ENCODE measurements at regions not wholly inside any gene's neighbourhood (a gene's known extent, or its start where the extent isn't known, plus 50 kb on each side); places are given as distances from the start of the nearest gene placed in this dataset.

DNA sequence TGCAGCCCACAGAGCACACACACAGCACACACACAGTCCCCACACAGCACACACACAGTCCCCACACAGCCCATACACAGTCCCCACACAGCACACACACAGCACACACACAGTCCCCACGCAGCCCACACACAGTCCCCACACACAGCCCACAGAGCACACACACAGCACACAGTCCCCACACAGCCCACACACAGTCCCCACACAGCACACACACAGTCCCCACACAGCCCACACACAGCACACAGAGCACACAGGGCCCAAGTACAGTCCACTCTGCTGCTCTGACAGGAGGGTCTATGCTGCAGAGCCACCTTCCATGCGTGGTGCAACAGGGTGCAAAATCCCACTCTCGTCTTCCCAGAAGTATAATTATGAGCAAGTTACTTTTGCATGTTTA is 240.5 kb upstream of the SALL3 start:
- TF ChIP-seq, protein P1, sequence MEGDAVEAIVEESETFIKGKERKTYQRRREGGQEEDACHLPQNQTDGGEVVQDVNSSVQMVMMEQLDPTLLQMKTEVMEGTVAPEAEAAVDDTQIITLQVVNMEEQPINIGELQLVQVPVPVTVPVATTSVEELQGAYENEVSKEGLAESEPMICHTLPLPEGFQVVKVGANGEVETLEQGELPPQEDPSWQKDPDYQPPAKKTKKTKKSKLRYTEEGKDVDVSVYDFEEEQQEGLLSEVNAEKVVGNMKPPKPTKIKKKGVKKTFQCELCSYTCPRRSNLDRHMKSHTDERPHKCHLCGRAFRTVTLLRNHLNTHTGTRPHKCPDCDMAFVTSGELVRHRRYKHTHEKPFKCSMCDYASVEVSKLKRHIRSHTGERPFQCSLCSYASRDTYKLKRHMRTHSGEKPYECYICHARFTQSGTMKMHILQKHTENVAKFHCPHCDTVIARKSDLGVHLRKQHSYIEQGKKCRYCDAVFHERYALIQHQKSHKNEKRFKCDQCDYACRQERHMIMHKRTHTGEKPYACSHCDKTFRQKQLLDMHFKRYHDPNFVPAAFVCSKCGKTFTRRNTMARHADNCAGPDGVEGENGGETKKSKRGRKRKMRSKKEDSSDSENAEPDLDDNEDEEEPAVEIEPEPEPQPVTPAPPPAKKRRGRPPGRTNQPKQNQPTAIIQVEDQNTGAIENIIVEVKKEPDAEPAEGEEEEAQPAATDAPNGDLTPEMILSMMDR (IDR thresholded peaks at IDR 0.05): no peak
- TF ChIP-seq POLR2A (IDR thresholded peaks at IDR 0.05): no peak
- TF ChIP-seq POLR2AphosphoS5 (IDR thresholded peaks at IDR 0.05): no peak
